ENCODE measurements at regions not wholly inside any gene's neighbourhood (a gene's known extent, or its start where the extent isn't known, plus 50 kb on each side); places are given as distances from the start of the nearest gene placed in this dataset.

DNA sequence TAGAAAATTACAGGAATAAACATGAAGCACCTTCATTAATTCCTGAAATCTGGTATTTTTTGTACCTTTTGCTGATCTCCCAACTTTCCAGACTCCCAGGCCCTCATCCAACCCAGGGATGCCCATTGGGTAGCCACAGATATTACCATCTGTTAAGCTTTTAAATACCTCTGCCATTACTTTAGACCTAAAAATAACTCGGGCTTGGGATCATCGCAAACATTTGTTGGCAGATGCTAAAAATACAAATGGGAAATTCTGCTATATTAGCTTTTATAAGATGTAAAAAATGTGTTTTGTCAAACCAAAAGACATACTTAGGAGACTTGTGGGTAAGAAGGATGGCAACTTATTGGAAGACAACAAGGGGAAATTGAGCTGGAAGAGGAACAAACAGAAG lies 376.1 kb downstream of the CENPW start:
- Mint-ChIP-seq H3K4me1 (peaks cover 37% of the 10 kb centered on the region), H3K4me3 (no peak overlapping the region), H3K27ac (peak overlapping the region; percentile 2), H3K36me3 (no peaks in the 10 kb centered on the region), H3K27me3 (ENCODE audit: low read depth) (no peaks in the 10 kb centered on the region), H3K9me3 (no peaks in the 10 kb centered on the region)
- TF ChIP-seq, protein P1, sequence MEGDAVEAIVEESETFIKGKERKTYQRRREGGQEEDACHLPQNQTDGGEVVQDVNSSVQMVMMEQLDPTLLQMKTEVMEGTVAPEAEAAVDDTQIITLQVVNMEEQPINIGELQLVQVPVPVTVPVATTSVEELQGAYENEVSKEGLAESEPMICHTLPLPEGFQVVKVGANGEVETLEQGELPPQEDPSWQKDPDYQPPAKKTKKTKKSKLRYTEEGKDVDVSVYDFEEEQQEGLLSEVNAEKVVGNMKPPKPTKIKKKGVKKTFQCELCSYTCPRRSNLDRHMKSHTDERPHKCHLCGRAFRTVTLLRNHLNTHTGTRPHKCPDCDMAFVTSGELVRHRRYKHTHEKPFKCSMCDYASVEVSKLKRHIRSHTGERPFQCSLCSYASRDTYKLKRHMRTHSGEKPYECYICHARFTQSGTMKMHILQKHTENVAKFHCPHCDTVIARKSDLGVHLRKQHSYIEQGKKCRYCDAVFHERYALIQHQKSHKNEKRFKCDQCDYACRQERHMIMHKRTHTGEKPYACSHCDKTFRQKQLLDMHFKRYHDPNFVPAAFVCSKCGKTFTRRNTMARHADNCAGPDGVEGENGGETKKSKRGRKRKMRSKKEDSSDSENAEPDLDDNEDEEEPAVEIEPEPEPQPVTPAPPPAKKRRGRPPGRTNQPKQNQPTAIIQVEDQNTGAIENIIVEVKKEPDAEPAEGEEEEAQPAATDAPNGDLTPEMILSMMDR (IDR thresholded peaks at IDR 0.05; ENCODE audit: unreplicated experiment): no peak
- no peak for DNase-seq (ENCODE audit: low spot score in 2 of 2, unreplicated experiment in 2 of 2)

DNA sequence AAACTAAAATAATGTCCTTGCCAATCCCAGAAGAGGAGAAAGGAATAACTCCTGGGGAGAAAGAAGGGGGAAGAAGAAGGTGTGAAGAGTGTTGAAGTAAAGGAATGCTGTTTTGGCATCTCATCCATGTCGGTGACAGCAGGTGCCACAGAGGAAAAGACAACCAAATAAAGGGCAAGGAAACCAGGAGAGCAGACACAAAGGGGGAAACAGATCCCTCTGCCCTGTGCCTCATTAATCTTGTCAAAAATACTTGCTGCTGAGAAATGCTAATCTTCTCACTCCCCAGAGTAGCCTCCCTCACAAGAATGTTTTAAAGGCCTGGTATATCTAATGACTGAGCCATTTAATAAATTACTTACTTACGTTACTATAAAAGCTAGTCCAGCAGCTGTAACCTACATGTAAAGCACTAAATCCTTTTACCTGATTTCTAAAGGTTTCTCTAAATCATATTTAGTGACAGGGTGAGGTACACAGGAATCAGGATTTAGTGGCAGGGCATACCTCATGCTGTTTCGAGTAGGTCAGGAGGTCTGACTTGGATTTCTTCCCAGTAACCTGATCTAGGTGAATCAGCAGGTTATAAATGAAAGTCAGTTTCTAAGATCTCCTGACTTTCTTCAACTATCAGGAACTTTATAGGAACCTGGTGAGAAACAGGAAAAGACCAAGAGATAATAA lies 377.1 kb downstream of the CENPW start:
- no peak for DNase-seq (ENCODE audit: low spot score in 2 of 2, unreplicated experiment in 2 of 2)
- peak overlapping the region; percentile 62 for H3K27ac Mint-ChIP-seq
- no peaks in the 10 kb centered on the region for H3K27me3 Mint-ChIP-seq (ENCODE audit: low read depth)

DNA sequence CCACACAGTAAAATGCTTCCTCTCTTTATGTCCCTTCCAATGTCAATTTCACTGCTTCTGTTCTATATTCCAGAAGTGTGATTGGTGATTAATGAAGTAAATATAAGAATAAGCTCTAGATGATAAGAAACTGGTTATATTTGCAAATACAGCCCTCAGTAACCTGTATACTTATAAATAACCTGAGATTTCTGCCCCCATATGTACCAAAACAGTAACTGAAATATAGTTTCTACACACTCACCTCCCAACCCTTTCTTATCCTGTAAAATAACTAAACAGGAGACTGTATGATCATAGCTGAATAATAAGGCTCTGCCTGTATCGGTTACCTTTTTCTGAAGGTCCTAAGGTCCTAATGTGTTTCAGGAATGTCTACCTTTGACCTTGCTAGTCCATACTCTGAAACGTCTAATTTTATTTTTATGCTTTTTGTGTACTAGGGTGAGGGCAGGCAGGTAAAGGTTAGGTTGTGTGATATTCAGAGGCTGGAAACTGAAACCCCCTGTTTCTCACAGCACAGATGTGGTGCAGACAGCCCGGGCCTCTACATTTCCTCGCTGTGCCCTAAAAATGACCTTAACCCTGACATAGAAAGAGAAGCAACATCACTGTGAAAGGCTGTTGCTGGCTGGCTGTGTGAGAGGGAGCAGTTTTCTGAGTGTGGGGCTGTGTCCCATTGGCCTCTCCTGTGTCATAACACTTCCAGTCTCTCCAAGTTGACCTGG lies 378.8 kb downstream of the CENPW start:
- no peak overlapping the region for H3K4me3 Mint-ChIP-seq
- H3K27me3 Mint-ChIP-seq (ENCODE audit: low read depth): no peaks in the 10 kb centered on the region
- H3K36me3 Mint-ChIP-seq: no peaks in the 10 kb centered on the region
- DNase-seq (ENCODE audit: low spot score in 2 of 2, unreplicated experiment in 2 of 2): no peak
- H3K27ac Mint-ChIP-seq: no peak overlapping the region
- TF ChIP-seq, protein P1 (IDR thresholded peaks at IDR 0.05; ENCODE audit: unreplicated experiment): no peak
- peaks cover 45% of the 10 kb centered on the region for H3K4me1 Mint-ChIP-seq
- no peaks in the 10 kb centered on the region for H3K9me3 Mint-ChIP-seq

More for the DNA sequence above, 377.1 kb downstream of the CENPW start:
- TF ChIP-seq, protein P1 (IDR thresholded peaks at IDR 0.05; ENCODE audit: unreplicated experiment): no peak
- Mint-ChIP-seq H3K9me3 (no peaks in the 10 kb centered on the region), H3K4me1 (peaks cover 44% of the 10 kb centered on the region), H3K36me3 (no peaks in the 10 kb centered on the region), H3K4me3 (no peak overlapping the region)

DNA sequence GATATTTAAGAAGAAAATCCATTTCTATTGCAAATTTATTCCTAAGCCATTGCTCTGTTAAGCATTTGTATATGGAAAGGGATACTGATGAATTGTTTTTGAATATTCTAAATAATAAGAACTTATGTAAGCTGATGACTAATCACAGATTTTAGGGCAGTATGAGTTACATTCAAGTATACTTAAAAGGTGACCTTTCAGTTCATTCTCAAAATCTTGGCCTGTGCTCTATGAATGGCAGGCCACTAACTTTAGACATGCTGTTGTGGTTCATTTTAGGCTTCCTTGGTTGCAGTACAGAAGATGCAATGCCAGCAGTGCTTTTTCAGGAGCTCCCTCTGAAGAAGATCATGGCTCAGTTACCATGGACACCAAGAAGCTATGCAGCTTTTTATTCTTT lies 380.4 kb downstream of the CENPW start:
- Mint-ChIP-seq H3K36me3 (no peaks in the 10 kb centered on the region), H3K4me3 (no peak overlapping the region), H3K9me3 (peaks cover 9% of the 10 kb centered on the region), H3K4me1 (peaks cover 37% of the 10 kb centered on the region), H3K27me3 (ENCODE audit: low read depth) (no peaks in the 10 kb centered on the region), H3K27ac (no peak overlapping the region)
- DNase-seq (ENCODE audit: low spot score in 2 of 2, unreplicated experiment in 2 of 2): no peak
- TF ChIP-seq, protein P1 (IDR thresholded peaks at IDR 0.05; ENCODE audit: unreplicated experiment): no peak

DNA sequence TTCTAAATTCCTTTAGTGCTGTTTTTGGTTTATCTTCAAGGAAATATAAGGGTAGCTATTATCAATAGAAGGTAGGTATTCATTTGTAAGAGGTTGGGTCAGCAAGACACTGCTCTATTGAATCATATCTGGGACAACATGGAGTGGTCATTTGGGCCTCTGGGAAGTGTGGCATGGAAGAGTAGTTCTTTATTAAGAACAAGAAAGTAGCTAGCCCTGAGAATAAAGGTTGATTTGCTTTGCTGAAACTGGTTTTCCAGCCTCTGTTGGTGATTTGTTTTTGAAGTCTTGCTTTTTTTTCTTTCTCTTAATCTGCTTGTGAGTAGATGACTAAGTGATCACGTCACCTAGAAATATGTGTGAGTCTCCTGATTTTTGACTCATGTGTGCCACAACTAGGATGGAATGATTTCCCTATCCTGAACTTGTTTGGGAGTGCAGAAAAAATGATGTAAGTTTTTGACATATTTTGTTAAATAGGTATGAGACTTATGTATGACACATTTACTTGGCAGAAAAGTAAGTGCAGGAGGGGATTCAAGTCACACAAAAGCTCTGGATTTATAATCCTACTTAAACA lies 381.8 kb downstream of the CENPW start:
- Mint-ChIP-seq H3K27ac (peak overlapping the region; percentile 65), H3K9me3 (peaks cover 16% of the 10 kb centered on the region), H3K27me3 (ENCODE audit: low read depth) (no peaks in the 10 kb centered on the region), H3K4me3 (no peak overlapping the region), H3K36me3 (peaks cover 3% of the 10 kb centered on the region), H3K4me1 (peaks cover 27% of the 10 kb centered on the region)
- DNase-seq (ENCODE audit: low spot score in 2 of 2, unreplicated experiment in 2 of 2): no peak
- TF ChIP-seq, protein P1 (IDR thresholded peaks at IDR 0.05; ENCODE audit: unreplicated experiment): no peak

Measured in mesothelial cell of epicardium (in vitro differentiated cells).